DMS114 treated with DMSO at 0.1 percent for 48 hours (cell line): ENCODE measurements at regions not wholly inside any gene's neighbourhood (a gene's known extent, or its start where the extent isn't known, plus 50 kb on each side); places are given as distances from the start of the nearest gene placed in this dataset.

Source experiments
- DNase-seq: peaks from one replicate; lab custom pipeline; 2025; ENCODE audit not compliant: unreplicated experiment; lab: John Stamatoyannopoulos, UW

- no peak for DNase-seq
Observed at GRCh38 chr14:104435147-104436046, 144.2 kb upstream of the C14orf180 start.

GRCh38 chr14:104436047-104436591 is 143.4 kb upstream of the C14orf180 start:
- DNase-seq = no peak

GRCh38 chr14:104436741-104437701 is 142.5 kb upstream of the C14orf180 start:
- no peak for DNase-seq

GRCh38 chr14:104437703-104438102 is 141.9 kb upstream of the C14orf180 start:
- DNase-seq = no peak

GRCh38 chr14:104438166-104438887 is 141.2 kb upstream of the C14orf180 start:
- no peak for DNase-seq

- no peak for DNase-seq
Observed at GRCh38 chr14:104439625-104440024, 139.9 kb upstream of the C14orf180 start.

- DNase-seq = no peak
Observed at GRCh38 chr14:104440297-104440956, 139.1 kb upstream of the C14orf180 start.

- no peak for DNase-seq
Observed at GRCh38 chr14:104441275-104442106, 138.1 kb upstream of the C14orf180 start.

- no peak for DNase-seq
Observed at GRCh38 chr14:104442107-104442551, 137.4 kb upstream of the C14orf180 start.

- no peak for DNase-seq
Observed at GRCh38 chr14:104442631-104443390, 136.8 kb upstream of the C14orf180 start.

GRCh38 chr14:104443391-104444158 is 136.0 kb upstream of the C14orf180 start:
- DNase-seq = no peak

GRCh38 chr14:104444159-104445030 is 135.2 kb upstream of the C14orf180 start:
- DNase-seq = no peak

GRCh38 chr14:104445086-104445485 is 134.5 kb upstream of the C14orf180 start:
- no peak for DNase-seq

GRCh38 chr14:104445832-104446381 is 133.7 kb upstream of the C14orf180 start:
- no peak for DNase-seq

GRCh38 chr14:104446611-104447010 is 133.0 kb upstream of the C14orf180 start:
- DNase-seq = no peak

GRCh38 chr14:104447750-104448149 is 131.8 kb upstream of the C14orf180 start:
- DNase-seq = no peak
